ENCODE measurements at regions not wholly inside any gene's neighbourhood (a gene's known extent, or its start where the extent isn't known, plus 50 kb on each side); places are given as distances from the start of the nearest gene placed in this dataset.
"Not testable (repeated sequence)": the region's sequence is repeated elsewhere in the genome, so short reads cannot be mapped to it uniquely, and the experiment has no call there.

- intact Hi-C loops (cut with DNase I): no loop called here
- Histone ChIP-seq H3K4me1 (no peaks in the 10 kb centered on the region), H3K27me3 (no peaks in the 10 kb centered on the region), H3K27ac (no peak overlapping the region), H3K9me3 (no peaks in the 10 kb centered on the region), H3K36me3 (no peaks in the 10 kb centered on the region), H3K4me3 (no peak overlapping the region)
- no peak for DNase-seq (ENCODE audit: low spot score in 2 of 2)
- no peak for TF ChIP-seq CTCF (IDR thresholded peaks at IDR 0.05)
These were observed 399.3 kb downstream of the PPP1R3A start for GRCh38 chr7:113519472-113519871.

GRCh38 chr7:113504691-113505090, 386.3 kb upstream of the SMIM30 start:
- Histone ChIP-seq H3K4me3 (no peak overlapping the region), H3K4me1 (no peaks in the 10 kb centered on the region), H3K9me3 (no peaks in the 10 kb centered on the region), H3K27ac (no peak overlapping the region), H3K36me3 (no peaks in the 10 kb centered on the region), H3K27me3 (no peaks in the 10 kb centered on the region)
- intact Hi-C loops (cut with DNase I): no loop called here
- DNase-seq (ENCODE audit: low spot score in 2 of 2): no peak
- no peak for TF ChIP-seq CTCF (IDR thresholded peaks at IDR 0.05)

- Histone ChIP-seq H3K9me3 (no peaks in the 10 kb centered on the region), H3K27me3 (no peaks in the 10 kb centered on the region), H3K27ac (no peak overlapping the region), H3K4me1 (no peaks in the 10 kb centered on the region), H3K4me3 (no peak overlapping the region), H3K36me3 (no peaks in the 10 kb centered on the region)
- TF ChIP-seq CTCF (IDR thresholded peaks at IDR 0.05): no peak
- intact Hi-C loops (cut with DNase I): no loop called here
- no peak for DNase-seq (ENCODE audit: low spot score in 2 of 2)
These were observed 385.8 kb upstream of the SMIM30 start for GRCh38 chr7:113504142-113504541.

- H3K4me3 ChIP-seq; H3K27ac ChIP-seq; H3K4me1 ChIP-seq; H3K27me3 ChIP-seq; H3K36me3 ChIP-seq; DNase-seq (ENCODE audit: low spot score in 2 of 2); H3K9me3 ChIP-seq; intact Hi-C loops (cut with DNase I): not testable (repeated sequence)
These were observed 378.2 kb upstream of the SMIM30 start for GRCh38 chr7:113496586-113496985.

GRCh38 chr7:113494797-113495566, 376.6 kb upstream of the SMIM30 start:
- H3K4me3 ChIP-seq; H3K27ac ChIP-seq; H3K27me3 ChIP-seq; DNase-seq (ENCODE audit: low spot score in 2 of 2); H3K9me3 ChIP-seq; intact Hi-C loops (cut with DNase I); H3K36me3 ChIP-seq; H3K4me1 ChIP-seq: not testable (repeated sequence)

- intact Hi-C loops (cut with DNase I): no loop called here
- Histone ChIP-seq H3K4me1 (peaks cover 0 to 7% of the 10 kb centered on the region in 2 donors), H3K9me3 (no peaks in the 10 kb centered on the region), H3K36me3 (no peaks in the 10 kb centered on the region), H3K4me3 (no peak overlapping the region), H3K27ac (peak overlapping the region in 1 of 2 donors; percentile 1), H3K27me3 (no peaks in the 10 kb centered on the region)
- no peak for DNase-seq (ENCODE audit: low spot score in 2 of 2)
- no peak for TF ChIP-seq CTCF (IDR thresholded peaks at IDR 0.05)
These were observed 373.0 kb upstream of the SMIM30 start for GRCh38 chr7:113491305-113491704.

Data from ascending aorta (tissue), 2 donors.